ENCODE measurements at regions not wholly inside any gene's neighbourhood (a gene's known extent, or its start where the extent isn't known, plus 50 kb on each side); places are given as distances from the start of the nearest gene placed in this dataset.
"Not testable (repeated sequence)": the region's sequence is repeated elsewhere in the genome, so short reads cannot be mapped to it uniquely, and the experiment has no call there.

DNA sequence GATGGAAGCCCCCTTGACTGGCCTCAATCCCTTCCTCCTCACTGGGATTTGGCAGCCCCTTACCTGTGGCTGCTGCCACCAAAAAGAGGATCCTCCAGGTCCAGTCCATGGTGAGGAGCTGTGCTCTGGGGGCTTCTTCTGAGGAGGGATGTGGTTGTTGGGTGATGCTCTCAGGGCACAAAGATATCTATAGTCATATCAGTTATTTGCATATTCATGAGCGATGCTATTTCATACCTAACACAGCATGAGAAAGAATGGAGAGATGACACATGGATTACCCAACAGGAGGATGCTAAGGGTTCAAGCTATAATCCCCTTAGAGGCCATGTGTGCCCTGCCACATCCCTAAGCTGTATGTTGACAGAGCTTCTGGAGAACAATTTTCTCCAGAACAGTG is 141.7 kb downstream of the POTEB start:
- intact Hi-C loops (cut with micrococcal nuclease); DNase-seq (ENCODE audit: low spot score); H3K9me3 Mint-ChIP-seq; H3K27ac Mint-ChIP-seq; H3K27me3 Mint-ChIP-seq (ENCODE audit: low read depth); H3K4me1 Mint-ChIP-seq (ENCODE audit: low read depth); H3K36me3 Mint-ChIP-seq (ENCODE audit: low read depth); H3K4me3 Mint-ChIP-seq (ENCODE audit: low read depth): not testable (repeated sequence)

DNA sequence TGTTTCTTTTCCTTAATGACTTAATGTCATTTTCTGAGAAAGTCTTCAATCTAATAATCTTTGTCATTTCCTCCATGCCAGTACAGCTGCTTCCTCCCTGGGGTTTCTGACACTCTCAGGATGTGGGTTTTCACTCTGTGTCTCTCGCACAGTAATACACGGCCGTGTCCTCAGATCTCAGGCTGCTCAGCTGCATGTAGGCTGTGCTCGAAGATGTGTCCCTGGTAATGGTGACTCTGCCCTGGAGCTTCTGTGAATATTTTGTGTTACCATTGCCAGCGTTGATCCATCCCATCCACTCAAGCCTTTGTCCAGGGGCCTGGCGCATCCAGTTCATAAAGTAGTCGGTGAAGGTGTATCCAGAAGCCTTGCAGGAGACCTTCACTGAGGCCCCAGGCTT is 142.2 kb downstream of the POTEB start:
- intact Hi-C loops (cut with micrococcal nuclease); H3K4me3 Mint-ChIP-seq (ENCODE audit: low read depth); H3K27ac Mint-ChIP-seq; H3K36me3 Mint-ChIP-seq (ENCODE audit: low read depth); H3K27me3 Mint-ChIP-seq (ENCODE audit: low read depth); H3K4me1 Mint-ChIP-seq (ENCODE audit: low read depth); H3K9me3 Mint-ChIP-seq; DNase-seq (ENCODE audit: low spot score): not testable (repeated sequence)

- H3K27me3 Mint-ChIP-seq (ENCODE audit: low read depth); DNase-seq (ENCODE audit: low spot score); H3K4me1 Mint-ChIP-seq (ENCODE audit: low read depth); H3K9me3 Mint-ChIP-seq; intact Hi-C loops (cut with micrococcal nuclease); H3K27ac Mint-ChIP-seq; H3K36me3 Mint-ChIP-seq (ENCODE audit: low read depth); H3K4me3 Mint-ChIP-seq (ENCODE audit: low read depth): not testable (repeated sequence)
Observed at GRCh38 chr15:21731496-21731895, 146.0 kb downstream of the POTEB start.

- not testable (repeated sequence) for H3K4me3 Mint-ChIP-seq (ENCODE audit: low read depth)
Observed at GRCh38 chr15:21730427-21731405, 146.8 kb downstream of the POTEB start.

DNA sequence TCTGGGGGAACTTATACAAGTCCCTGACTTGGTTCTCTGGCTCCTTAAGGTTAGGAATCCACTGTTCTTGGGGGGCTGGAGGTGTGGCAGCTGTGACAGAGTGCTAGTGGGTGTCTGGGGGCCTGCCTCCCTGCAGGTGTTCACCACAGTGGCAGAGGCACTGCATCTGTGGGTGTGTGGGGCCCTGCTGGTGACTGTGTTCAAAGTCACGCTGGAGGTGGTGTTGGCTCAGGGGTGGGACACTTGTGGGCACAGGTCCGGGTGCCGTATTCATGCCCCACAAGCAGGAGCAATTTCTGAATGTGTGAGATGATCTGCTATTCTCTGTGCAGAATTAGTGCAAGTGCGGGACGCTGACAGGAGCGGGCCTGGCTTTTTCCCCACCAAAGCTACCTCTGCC is 152.5 kb downstream of the POTEB start:
- H3K27ac Mint-ChIP-seq; intact Hi-C loops (cut with micrococcal nuclease); H3K4me3 Mint-ChIP-seq (ENCODE audit: low read depth); H3K9me3 Mint-ChIP-seq; DNase-seq (ENCODE audit: low spot score); H3K36me3 Mint-ChIP-seq (ENCODE audit: low read depth); H3K27me3 Mint-ChIP-seq (ENCODE audit: low read depth); H3K4me1 Mint-ChIP-seq (ENCODE audit: low read depth): not testable (repeated sequence)

More at GRCh38 chr15:21730427-21731405, 146.8 kb downstream of the POTEB start:
- DNase-seq (ENCODE audit: low spot score); H3K27ac Mint-ChIP-seq; intact Hi-C loops (cut with micrococcal nuclease); H3K9me3 Mint-ChIP-seq; H3K4me1 Mint-ChIP-seq (ENCODE audit: low read depth); H3K27me3 Mint-ChIP-seq (ENCODE audit: low read depth); H3K36me3 Mint-ChIP-seq (ENCODE audit: low read depth): not testable (repeated sequence)

DNA sequence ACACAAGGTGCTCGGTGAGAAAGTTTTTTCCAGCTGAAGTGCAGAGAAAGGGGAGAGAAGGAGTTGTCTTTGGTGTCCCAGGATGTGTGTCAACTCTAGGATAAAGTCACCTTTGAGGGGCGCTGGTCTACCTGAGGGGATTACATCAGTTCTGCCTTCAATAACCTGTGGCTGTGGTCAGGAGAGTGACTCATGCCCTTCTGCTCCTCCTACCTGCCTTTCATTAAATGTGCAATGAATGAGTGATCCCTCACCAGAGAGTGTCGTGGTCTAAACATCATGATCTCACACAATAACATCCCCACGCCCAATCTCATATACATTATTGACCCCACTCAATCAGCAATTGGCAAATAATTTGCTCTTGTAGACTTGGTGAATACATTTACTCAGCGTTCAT is 156.4 kb downstream of the POTEB start:
- H3K36me3 Mint-ChIP-seq (ENCODE audit: low read depth); H3K4me1 Mint-ChIP-seq (ENCODE audit: low read depth); H3K27ac Mint-ChIP-seq; H3K4me3 Mint-ChIP-seq (ENCODE audit: low read depth); intact Hi-C loops (cut with micrococcal nuclease); H3K27me3 Mint-ChIP-seq (ENCODE audit: low read depth); H3K9me3 Mint-ChIP-seq; DNase-seq (ENCODE audit: low spot score): not testable (repeated sequence)

DNA sequence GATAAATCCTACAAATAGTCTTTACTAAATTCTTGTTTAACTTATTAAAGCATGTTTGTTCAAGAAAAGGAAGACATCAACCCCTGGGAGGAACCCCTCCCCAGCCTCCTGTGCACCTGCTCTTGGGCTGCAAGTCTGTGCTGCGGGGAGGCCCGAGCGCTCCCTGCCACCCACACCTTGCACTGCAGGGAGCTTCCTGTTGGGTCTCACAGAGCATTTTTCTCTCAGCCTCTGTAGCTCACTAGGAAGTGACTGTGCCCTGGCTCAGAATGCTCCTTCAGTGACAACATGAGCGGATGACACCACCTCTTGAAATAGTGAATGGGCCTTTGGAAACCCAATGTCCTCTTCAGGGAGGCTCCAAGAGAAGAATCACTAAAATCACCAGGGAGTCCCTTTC is 158.8 kb downstream of the POTEB start:
- H3K27ac Mint-ChIP-seq; H3K4me3 Mint-ChIP-seq (ENCODE audit: low read depth); H3K27me3 Mint-ChIP-seq (ENCODE audit: low read depth); H3K9me3 Mint-ChIP-seq; H3K36me3 Mint-ChIP-seq (ENCODE audit: low read depth); intact Hi-C loops (cut with micrococcal nuclease); DNase-seq (ENCODE audit: low spot score); H3K4me1 Mint-ChIP-seq (ENCODE audit: low read depth): not testable (repeated sequence)

GRCh38 chr15:21718108-21718507 is 159.4 kb downstream of the POTEB start:
- H3K4me1 Mint-ChIP-seq (ENCODE audit: low read depth); H3K27ac Mint-ChIP-seq; H3K36me3 Mint-ChIP-seq (ENCODE audit: low read depth); H3K9me3 Mint-ChIP-seq; H3K27me3 Mint-ChIP-seq (ENCODE audit: low read depth); H3K4me3 Mint-ChIP-seq (ENCODE audit: low read depth); intact Hi-C loops (cut with micrococcal nuclease); DNase-seq (ENCODE audit: low spot score): not testable (repeated sequence)

DNA sequence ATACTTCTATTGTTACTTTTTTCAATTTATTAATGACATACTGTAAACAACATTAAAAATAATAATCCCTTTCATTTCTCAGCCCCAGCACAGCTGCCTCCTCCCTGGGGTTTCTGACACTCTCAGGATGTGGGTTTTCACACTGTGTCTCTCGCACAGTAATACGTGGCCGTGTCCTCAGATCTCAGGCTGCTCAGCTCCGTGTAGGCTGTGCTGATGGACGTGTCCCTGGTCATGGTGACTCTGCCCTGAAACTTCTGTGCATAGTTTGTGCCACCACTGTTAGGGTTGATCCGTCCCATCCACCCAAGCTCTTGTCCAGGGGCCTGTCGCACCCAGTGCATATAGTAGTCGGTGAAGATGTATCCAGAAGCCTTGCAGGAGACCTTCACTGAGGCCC is 159.9 kb downstream of the POTEB start:
- H3K4me3 Mint-ChIP-seq (ENCODE audit: low read depth); DNase-seq (ENCODE audit: low spot score); H3K27me3 Mint-ChIP-seq (ENCODE audit: low read depth); H3K4me1 Mint-ChIP-seq (ENCODE audit: low read depth); intact Hi-C loops (cut with micrococcal nuclease); H3K36me3 Mint-ChIP-seq (ENCODE audit: low read depth); H3K27ac Mint-ChIP-seq; H3K9me3 Mint-ChIP-seq: not testable (repeated sequence)

GRCh38 chr15:21705480-21705879 is 172.1 kb downstream of the POTEB start:
- H3K4me1 Mint-ChIP-seq (ENCODE audit: low read depth); H3K27me3 Mint-ChIP-seq (ENCODE audit: low read depth): not testable (repeated sequence)

GRCh38 chr15:21698620-21699019 is 178.9 kb downstream of the POTEB start:
- H3K27me3 Mint-ChIP-seq (ENCODE audit: low read depth); H3K36me3 Mint-ChIP-seq (ENCODE audit: low read depth); intact Hi-C loops (cut with micrococcal nuclease); H3K9me3 Mint-ChIP-seq; H3K27ac Mint-ChIP-seq; DNase-seq (ENCODE audit: low spot score); H3K4me3 Mint-ChIP-seq (ENCODE audit: low read depth); H3K4me1 Mint-ChIP-seq (ENCODE audit: low read depth): not testable (repeated sequence)

More at GRCh38 chr15:21705480-21705879, 172.1 kb downstream of the POTEB start:
- H3K4me3 Mint-ChIP-seq (ENCODE audit: low read depth); DNase-seq (ENCODE audit: low spot score); H3K36me3 Mint-ChIP-seq (ENCODE audit: low read depth); H3K27ac Mint-ChIP-seq; intact Hi-C loops (cut with micrococcal nuclease); H3K9me3 Mint-ChIP-seq: not testable (repeated sequence)

- H3K4me1 Mint-ChIP-seq (ENCODE audit: low read depth); H3K4me3 Mint-ChIP-seq (ENCODE audit: low read depth); intact Hi-C loops (cut with micrococcal nuclease); H3K36me3 Mint-ChIP-seq (ENCODE audit: low read depth); H3K27ac Mint-ChIP-seq; H3K9me3 Mint-ChIP-seq; DNase-seq (ENCODE audit: low spot score); H3K27me3 Mint-ChIP-seq (ENCODE audit: low read depth): not testable (repeated sequence)
Observed at GRCh38 chr15:21695089-21695488, 182.4 kb downstream of the POTEB start.

- H3K9me3 Mint-ChIP-seq; H3K27me3 Mint-ChIP-seq (ENCODE audit: low read depth); H3K36me3 Mint-ChIP-seq (ENCODE audit: low read depth); H3K4me1 Mint-ChIP-seq (ENCODE audit: low read depth); H3K27ac Mint-ChIP-seq; H3K4me3 Mint-ChIP-seq (ENCODE audit: low read depth); intact Hi-C loops (cut with micrococcal nuclease); DNase-seq (ENCODE audit: low spot score): not testable (repeated sequence)
Observed at GRCh38 chr15:21692471-21693102, 184.9 kb downstream of the POTEB start.

Measured in activated T-helper 2 cell treated with anti-CD3 and anti-CD28 coated beads, Interferon-gamma antibody, Interleukin-2, Interleukin-4, amounts not matched to agents 10 μg/mL and 5 μg/mL and 100 μg/mL, durations not matched to agents 14 hours and 24 hours and 36 hours (primary cell).